ENCODE measurements at regions not wholly inside any gene's neighbourhood (a gene's known extent, or its start where the extent isn't known, plus 50 kb on each side); places are given as distances from the start of the nearest gene placed in this dataset.

DNA sequence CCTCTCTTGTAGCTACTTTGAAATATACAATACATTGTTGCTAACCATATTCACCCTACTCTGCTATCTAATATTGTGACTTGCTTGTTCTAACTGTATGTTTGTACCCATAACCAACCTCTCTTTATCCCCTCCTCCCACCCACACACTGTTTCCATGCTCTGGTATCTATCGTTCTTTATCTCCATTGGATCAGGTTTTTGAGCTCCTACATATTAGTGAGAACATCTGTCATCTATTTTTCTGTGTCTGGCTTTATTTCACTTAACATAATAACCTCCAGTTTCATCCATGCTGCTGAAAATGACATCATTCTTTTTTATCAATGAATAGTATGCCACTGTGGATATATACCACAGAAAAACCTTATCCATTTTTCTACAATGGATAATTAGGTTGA is 1230.1 kb downstream of the PLA2G4A start:
- Histone ChIP-seq H3K79me2 (ENCODE audit: insufficient read depth, low read length) (no peaks in the 10 kb centered on the region), H3K36me3 (ENCODE audit: insufficient read depth, low read length) (no peaks in the 10 kb centered on the region), H3K4me2 (ENCODE audit: insufficient read depth, low read length) (no peak overlapping the region), H3K4me3 (ENCODE audit: low read depth in 1 of 2, low read length in 2 of 2) (no peak overlapping the region), H3K4me1 (ENCODE audit: insufficient read depth, low read length) (no peaks in the 10 kb centered on the region), H2AFZ (ENCODE audit: low read depth, low read length) (no peak overlapping the region), H4K20me1 (ENCODE audit: insufficient read depth, low read length) (no peaks in the 10 kb centered on the region), H3K27ac (ENCODE audit: low read length) (no peak overlapping the region), H3K9me3 (ENCODE audit: insufficient read depth, low read length, severe bottlenecking) (no peaks in the 10 kb centered on the region), H3K9ac (ENCODE audit: low read depth, low read length) (no peak overlapping the region), H3K27me3 (ENCODE audit: insufficient read depth, low read length, poor library complexity) (no peaks in the 10 kb centered on the region)
- DNase-seq, result no peak
- TF ChIP-seq, protein P1, sequence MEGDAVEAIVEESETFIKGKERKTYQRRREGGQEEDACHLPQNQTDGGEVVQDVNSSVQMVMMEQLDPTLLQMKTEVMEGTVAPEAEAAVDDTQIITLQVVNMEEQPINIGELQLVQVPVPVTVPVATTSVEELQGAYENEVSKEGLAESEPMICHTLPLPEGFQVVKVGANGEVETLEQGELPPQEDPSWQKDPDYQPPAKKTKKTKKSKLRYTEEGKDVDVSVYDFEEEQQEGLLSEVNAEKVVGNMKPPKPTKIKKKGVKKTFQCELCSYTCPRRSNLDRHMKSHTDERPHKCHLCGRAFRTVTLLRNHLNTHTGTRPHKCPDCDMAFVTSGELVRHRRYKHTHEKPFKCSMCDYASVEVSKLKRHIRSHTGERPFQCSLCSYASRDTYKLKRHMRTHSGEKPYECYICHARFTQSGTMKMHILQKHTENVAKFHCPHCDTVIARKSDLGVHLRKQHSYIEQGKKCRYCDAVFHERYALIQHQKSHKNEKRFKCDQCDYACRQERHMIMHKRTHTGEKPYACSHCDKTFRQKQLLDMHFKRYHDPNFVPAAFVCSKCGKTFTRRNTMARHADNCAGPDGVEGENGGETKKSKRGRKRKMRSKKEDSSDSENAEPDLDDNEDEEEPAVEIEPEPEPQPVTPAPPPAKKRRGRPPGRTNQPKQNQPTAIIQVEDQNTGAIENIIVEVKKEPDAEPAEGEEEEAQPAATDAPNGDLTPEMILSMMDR (IDR thresholded peaks at IDR 0.05; ENCODE audit: borderline replicate concordance, extremely low read depth, low read length, poor library complexity, severe bottlenecking), result no peak
- ATAC-seq (ENCODE audit: insufficient read depth, low read depth), result no peak

- Histone ChIP-seq H3K27me3 (ENCODE audit: insufficient read depth, low read length, poor library complexity) (no peaks in the 10 kb centered on the region), H4K20me1 (ENCODE audit: insufficient read depth, low read length) (no peaks in the 10 kb centered on the region), H3K9ac (ENCODE audit: low read depth, low read length) (no peak overlapping the region), H3K4me3 (ENCODE audit: low read depth in 1 of 2, low read length in 2 of 2) (no peak overlapping the region), H3K27ac (ENCODE audit: low read length) (no peak overlapping the region), H3K9me3 (ENCODE audit: insufficient read depth, low read length, severe bottlenecking) (no peaks in the 10 kb centered on the region), H2AFZ (ENCODE audit: low read depth, low read length) (no peak overlapping the region), H3K79me2 (ENCODE audit: insufficient read depth, low read length) (no peaks in the 10 kb centered on the region), H3K4me2 (ENCODE audit: insufficient read depth, low read length) (no peak overlapping the region), H3K4me1 (ENCODE audit: insufficient read depth, low read length) (no peaks in the 10 kb centered on the region), H3K36me3 (ENCODE audit: insufficient read depth, low read length) (no peaks in the 10 kb centered on the region)
- no peak for TF ChIP-seq EZH2 (IDR thresholded peaks at IDR 0.05; ENCODE audit: borderline replicate concordance, low read depth, low read length, severe bottlenecking)
- TF ChIP-seq, protein P1 (IDR thresholded peaks at IDR 0.05; ENCODE audit: borderline replicate concordance, extremely low read depth, low read length, poor library complexity, severe bottlenecking), result no peak
- DNase-seq (no peak), ATAC-seq (ENCODE audit: insufficient read depth, low read depth) (no peak)
Observed at GRCh38 chr1:188061881-188062280, 1233.1 kb downstream of the PLA2G4A start.

GRCh38 chr1:188062456-188062855 is 1233.7 kb downstream of the PLA2G4A start:
- no peaks in the 10 kb centered on the region for H3K27me3 ChIP-seq (ENCODE audit: insufficient read depth, low read length, poor library complexity)
- no peaks in the 10 kb centered on the region for H4K20me1 ChIP-seq (ENCODE audit: insufficient read depth, low read length)
- no peaks in the 10 kb centered on the region for H3K4me1 ChIP-seq (ENCODE audit: insufficient read depth, low read length)
- DNase-seq, result no peak
- H3K9ac ChIP-seq (ENCODE audit: low read depth, low read length), result no peak overlapping the region
- no peak overlapping the region for H3K27ac ChIP-seq (ENCODE audit: low read length)
- no peaks in the 10 kb centered on the region for H3K36me3 ChIP-seq (ENCODE audit: insufficient read depth, low read length)
- no peak overlapping the region for H3K4me2 ChIP-seq (ENCODE audit: insufficient read depth, low read length)
- H3K79me2 ChIP-seq (ENCODE audit: insufficient read depth, low read length), result no peaks in the 10 kb centered on the region
- no peaks in the 10 kb centered on the region for H3K9me3 ChIP-seq (ENCODE audit: insufficient read depth, low read length, severe bottlenecking)
- ATAC-seq (ENCODE audit: insufficient read depth, low read depth), result no peak
- no peak overlapping the region for H3K4me3 ChIP-seq (ENCODE audit: low read depth in 1 of 2, low read length in 2 of 2)
- TF ChIP-seq, protein P1 (IDR thresholded peaks at IDR 0.05; ENCODE audit: borderline replicate concordance, extremely low read depth, low read length, poor library complexity, severe bottlenecking), result no peak
- no peak for TF ChIP-seq EZH2 (IDR thresholded peaks at IDR 0.05; ENCODE audit: borderline replicate concordance, low read depth, low read length, severe bottlenecking)
- no peak overlapping the region for H2AFZ ChIP-seq (ENCODE audit: low read depth, low read length)

DNA sequence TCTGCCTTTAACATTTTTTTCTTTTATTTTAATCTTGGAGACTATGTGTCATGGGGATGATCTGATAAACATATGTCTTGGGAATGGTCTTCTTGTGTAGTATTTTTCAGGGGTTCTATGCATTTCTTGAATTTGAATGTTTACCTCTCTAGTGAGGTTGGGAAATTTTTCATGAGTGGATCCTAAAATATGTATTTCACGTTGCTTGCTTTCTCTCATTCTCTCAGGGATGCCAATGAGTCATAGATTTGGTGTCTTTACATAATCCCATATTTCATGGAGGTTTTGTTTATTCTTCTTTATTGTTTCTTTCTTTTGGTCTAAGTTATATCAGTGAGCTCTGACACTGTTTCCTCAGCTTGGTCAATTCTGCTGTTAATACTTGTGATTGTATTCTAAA is 1237.2 kb downstream of the PLA2G4A start:
- no peak for DNase-seq
- no peaks in the 10 kb centered on the region for H3K36me3 ChIP-seq (ENCODE audit: insufficient read depth, low read length)

More for the DNA sequence above, 1237.2 kb downstream of the PLA2G4A start:
- H3K4me1 ChIP-seq (ENCODE audit: insufficient read depth, low read length), result no peaks in the 10 kb centered on the region
- no peak overlapping the region for H3K4me3 ChIP-seq (ENCODE audit: low read depth in 1 of 2, low read length in 2 of 2)
- no peak overlapping the region for H2AFZ ChIP-seq (ENCODE audit: low read depth, low read length)
- no peak overlapping the region for H3K4me2 ChIP-seq (ENCODE audit: insufficient read depth, low read length)
- TF ChIP-seq EZH2 (IDR thresholded peaks at IDR 0.05; ENCODE audit: borderline replicate concordance, low read depth, low read length, severe bottlenecking), result no peak
- TF ChIP-seq, protein P1 (IDR thresholded peaks at IDR 0.05; ENCODE audit: borderline replicate concordance, extremely low read depth, low read length, poor library complexity, severe bottlenecking), result no peak
- no peak overlapping the region for H3K9ac ChIP-seq (ENCODE audit: low read depth, low read length)
- H3K27ac ChIP-seq (ENCODE audit: low read length), result no peak overlapping the region
- no peaks in the 10 kb centered on the region for H3K27me3 ChIP-seq (ENCODE audit: insufficient read depth, low read length, poor library complexity)
- no peaks in the 10 kb centered on the region for H4K20me1 ChIP-seq (ENCODE audit: insufficient read depth, low read length)
- no peaks in the 10 kb centered on the region for H3K79me2 ChIP-seq (ENCODE audit: insufficient read depth, low read length)
- ATAC-seq (ENCODE audit: insufficient read depth, low read depth), result no peak
- no peaks in the 10 kb centered on the region for H3K9me3 ChIP-seq (ENCODE audit: insufficient read depth, low read length, severe bottlenecking)
